ENCODE measurements at regions not wholly inside any gene's neighbourhood (a gene's known extent, or its start where the extent isn't known, plus 50 kb on each side); places are given as distances from the start of the nearest gene placed in this dataset.
"Not testable (repeated sequence)": the region's sequence is repeated elsewhere in the genome, so short reads cannot be mapped to it uniquely, and the experiment has no call there.

GRCh38 chr4:14898989-14899388, 103.3 kb upstream of the CPEB2 start:
- no peak for DNase-seq

GRCh38 chr4:14902342-14902741, 99.9 kb upstream of the CPEB2 start:
- DNase-seq = no peak

GRCh38 chr4:14903321-14903720, 99.0 kb upstream of the CPEB2 start:
- DNase-seq = no peak

GRCh38 chr4:14906805-14907204, 95.5 kb upstream of the CPEB2 start:
- no peak for DNase-seq

GRCh38 chr4:14908635-14909034, 93.6 kb upstream of the CPEB2 start:
- no peak for DNase-seq

- DNase-seq = no peak
These were observed 91.9 kb upstream of the CPEB2 start for GRCh38 chr4:14910411-14910810.

- DNase-seq = no peak
These were observed 89.9 kb upstream of the CPEB2 start for GRCh38 chr4:14912426-14912825.

- no peak for DNase-seq
These were observed 87.3 kb upstream of the CPEB2 start for GRCh38 chr4:14915018-14915417.

GRCh38 chr4:14916554-14917297, 85.6 kb upstream of the CPEB2 start:
- no peak for DNase-seq

GRCh38 chr4:14917298-14917633, 85.0 kb upstream of the CPEB2 start:
- DNase-seq = no peak

- DNase-seq = no peak
These were observed 83.9 kb upstream of the CPEB2 start for GRCh38 chr4:14918336-14918735.

- DNase-seq = no peak
These were observed 82.5 kb upstream of the CPEB2 start for GRCh38 chr4:14919785-14920184.

GRCh38 chr4:14920237-14920636, 82.0 kb upstream of the CPEB2 start:
- DNase-seq = no peak

- DNase-seq = no peak
These were observed 81.4 kb upstream of the CPEB2 start for GRCh38 chr4:14920759-14921320.

GRCh38 chr4:14921781-14922180, 80.5 kb upstream of the CPEB2 start:
- not testable (repeated sequence) for DNase-seq

GRCh38 chr4:14924076-14924811, 78.0 kb upstream of the CPEB2 start:
- no peak for DNase-seq

GRCh38 chr4:14924812-14925344, 77.4 kb upstream of the CPEB2 start:
- no peak for DNase-seq

- no peak for DNase-seq
These were observed 76.8 kb upstream of the CPEB2 start for GRCh38 chr4:14925471-14925870.

- DNase-seq = no peak
These were observed 75.9 kb upstream of the CPEB2 start for GRCh38 chr4:14926368-14926767.

GRCh38 chr4:14928035-14928434, 74.2 kb upstream of the CPEB2 start:
- no peak for DNase-seq

- DNase-seq = no peak
These were observed 72.6 kb upstream of the CPEB2 start for GRCh38 chr4:14929669-14930068.

- no peak for DNase-seq
These were observed 67.4 kb upstream of the CPEB2 start for GRCh38 chr4:14934704-14935390.

GRCh38 chr4:14943749-14944148, 58.5 kb upstream of the CPEB2 start:
- DNase-seq = no peak

- DNase-seq = no peak
These were observed 49.9 kb upstream of the CPEB2 start for GRCh38 chr4:14952352-14952751.

All from NCI-H1436 treated with DMSO at 0.1 percent for 48 hours (cell line).